Lower leg skin (tissue), 3 donors: ENCODE measurements at regions not wholly inside any gene's neighbourhood (a gene's known extent, or its start where the extent isn't known, plus 50 kb on each side); places are given as distances from the start of the nearest gene placed in this dataset.

Experiments used
- POLR2A ChIP-seq, 2 donors: fragments of 450-650 bp; IDR thresholded peaks; one replicate each; pipeline ENCODE4 v1.6.1; 2016 to 2017; ENCODE audit warnings: antibody characterized with exemption in 2 of 2, mild to moderate bottlenecking in 1 of 2, moderate library complexity in 1 of 2
- TF ChIP-seq, protein P1 (sequence below), 3 donors: fragments of 450-650 bp; IDR thresholded peaks; one replicate each; pipeline ENCODE4 v1.5.1; 2016; ENCODE audit warnings: antibody characterized with exemption in 3 of 3, mild to moderate bottlenecking in 3 of 3, moderate library complexity in 2 of 3

GRCh38 chr6:113620386-113620785, 236.8 kb upstream of the MARCKS start:
- TF ChIP-seq, protein P1, sequence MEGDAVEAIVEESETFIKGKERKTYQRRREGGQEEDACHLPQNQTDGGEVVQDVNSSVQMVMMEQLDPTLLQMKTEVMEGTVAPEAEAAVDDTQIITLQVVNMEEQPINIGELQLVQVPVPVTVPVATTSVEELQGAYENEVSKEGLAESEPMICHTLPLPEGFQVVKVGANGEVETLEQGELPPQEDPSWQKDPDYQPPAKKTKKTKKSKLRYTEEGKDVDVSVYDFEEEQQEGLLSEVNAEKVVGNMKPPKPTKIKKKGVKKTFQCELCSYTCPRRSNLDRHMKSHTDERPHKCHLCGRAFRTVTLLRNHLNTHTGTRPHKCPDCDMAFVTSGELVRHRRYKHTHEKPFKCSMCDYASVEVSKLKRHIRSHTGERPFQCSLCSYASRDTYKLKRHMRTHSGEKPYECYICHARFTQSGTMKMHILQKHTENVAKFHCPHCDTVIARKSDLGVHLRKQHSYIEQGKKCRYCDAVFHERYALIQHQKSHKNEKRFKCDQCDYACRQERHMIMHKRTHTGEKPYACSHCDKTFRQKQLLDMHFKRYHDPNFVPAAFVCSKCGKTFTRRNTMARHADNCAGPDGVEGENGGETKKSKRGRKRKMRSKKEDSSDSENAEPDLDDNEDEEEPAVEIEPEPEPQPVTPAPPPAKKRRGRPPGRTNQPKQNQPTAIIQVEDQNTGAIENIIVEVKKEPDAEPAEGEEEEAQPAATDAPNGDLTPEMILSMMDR (IDR thresholded peaks at IDR 0.05) = no peak
- TF ChIP-seq POLR2A (IDR thresholded peaks at IDR 0.05) = no peak
